ENCODE measurements at regions not wholly inside any gene's neighbourhood (a gene's known extent, or its start where the extent isn't known, plus 50 kb on each side); places are given as distances from the start of the nearest gene placed in this dataset.

DNA sequence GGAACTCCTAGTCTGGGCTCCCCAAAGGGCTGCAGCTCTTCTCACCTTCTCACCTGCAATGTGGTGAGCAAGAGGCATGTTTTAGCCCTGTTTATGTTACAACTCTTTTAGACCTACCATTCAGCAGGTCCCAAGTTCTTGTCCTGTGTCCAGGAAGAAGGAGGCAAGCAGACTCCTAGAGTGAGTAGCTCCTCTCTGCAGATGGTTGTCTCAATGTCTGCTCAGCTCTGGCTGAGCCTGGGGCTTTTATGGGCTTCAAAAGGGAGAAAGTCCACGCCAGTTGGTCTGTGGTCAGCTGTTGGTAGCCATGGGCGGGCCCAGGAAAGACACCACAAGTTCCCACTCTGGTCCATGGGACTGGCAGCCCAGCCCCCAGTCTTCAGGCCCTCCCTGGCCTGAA lies 148.1 kb upstream of the HS6ST1 start:
- TF ChIP-seq, protein P1, sequence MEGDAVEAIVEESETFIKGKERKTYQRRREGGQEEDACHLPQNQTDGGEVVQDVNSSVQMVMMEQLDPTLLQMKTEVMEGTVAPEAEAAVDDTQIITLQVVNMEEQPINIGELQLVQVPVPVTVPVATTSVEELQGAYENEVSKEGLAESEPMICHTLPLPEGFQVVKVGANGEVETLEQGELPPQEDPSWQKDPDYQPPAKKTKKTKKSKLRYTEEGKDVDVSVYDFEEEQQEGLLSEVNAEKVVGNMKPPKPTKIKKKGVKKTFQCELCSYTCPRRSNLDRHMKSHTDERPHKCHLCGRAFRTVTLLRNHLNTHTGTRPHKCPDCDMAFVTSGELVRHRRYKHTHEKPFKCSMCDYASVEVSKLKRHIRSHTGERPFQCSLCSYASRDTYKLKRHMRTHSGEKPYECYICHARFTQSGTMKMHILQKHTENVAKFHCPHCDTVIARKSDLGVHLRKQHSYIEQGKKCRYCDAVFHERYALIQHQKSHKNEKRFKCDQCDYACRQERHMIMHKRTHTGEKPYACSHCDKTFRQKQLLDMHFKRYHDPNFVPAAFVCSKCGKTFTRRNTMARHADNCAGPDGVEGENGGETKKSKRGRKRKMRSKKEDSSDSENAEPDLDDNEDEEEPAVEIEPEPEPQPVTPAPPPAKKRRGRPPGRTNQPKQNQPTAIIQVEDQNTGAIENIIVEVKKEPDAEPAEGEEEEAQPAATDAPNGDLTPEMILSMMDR (IDR thresholded peaks at IDR 0.05; ENCODE audit: insufficient read depth in 1 of 2, low read depth in 1 of 2, low read length in 1 of 2, severe bottlenecking in 1 of 2, unreplicated experiment in 1 of 2): no peak
- Mint-ChIP-seq H3K27me3 (ENCODE audit: insufficient read depth, unreplicated experiment) (peaks cover under 1% of the 10 kb centered on the region), H3K4me3 (ENCODE audit: unreplicated experiment) (no peak overlapping the region), H3K9me3 (ENCODE audit: unreplicated experiment) (peaks cover 15% of the 10 kb centered on the region), H3K36me3 (ENCODE audit: insufficient read depth, unreplicated experiment) (no peaks in the 10 kb centered on the region), H3K4me1 (ENCODE audit: low read depth, unreplicated experiment) (no peaks in the 10 kb centered on the region), H3K27ac (ENCODE audit: unreplicated experiment) (no peak overlapping the region)
- intact Hi-C loops (cut with micrococcal nuclease; ENCODE audit: unreplicated experiment): no loop called here
- Histone ChIP-seq H3K4me3 (ENCODE audit: low read depth, low read length) (no peak overlapping the region), H3K9me3 (peaks cover 28% of the 10 kb centered on the region), H3K4me1 (no peaks in the 10 kb centered on the region), H3K36me3 (ENCODE audit: control insufficient read depth, insufficient read depth, low read length) (no peaks in the 10 kb centered on the region), H3K27me3 (replicated peaks; ENCODE audit: control insufficient read depth, insufficient read depth, low read length) (no peaks in the 10 kb centered on the region)
- CTCF ChIA-PET: no interaction called here
- no TSS peak for BruUV-seq (replicated peaks)
- no peak for DNase-seq
- POLR2A ChIA-PET: no interaction called here

GRCh38 chr2:128467321-128467969 lies 148.8 kb upstream of the HS6ST1 start:
- no peak for DNase-seq
- Mint-ChIP-seq H3K27ac (ENCODE audit: unreplicated experiment) (no peak overlapping the region), H3K27me3 (ENCODE audit: insufficient read depth, unreplicated experiment) (no peaks in the 10 kb centered on the region), H3K4me3 (ENCODE audit: unreplicated experiment) (no peak overlapping the region), H3K4me1 (ENCODE audit: low read depth, unreplicated experiment) (no peaks in the 10 kb centered on the region), H3K9me3 (ENCODE audit: unreplicated experiment) (peaks cover 15% of the 10 kb centered on the region), H3K36me3 (ENCODE audit: insufficient read depth, unreplicated experiment) (no peaks in the 10 kb centered on the region)
- ChIA-PET POLR2A (no interaction called here), CTCF (no interaction called here)
- Histone ChIP-seq H3K36me3 (ENCODE audit: control insufficient read depth, insufficient read depth, low read length) (no peaks in the 10 kb centered on the region), H3K4me1 (no peaks in the 10 kb centered on the region), H3K4me3 (ENCODE audit: low read depth, low read length) (no peak overlapping the region), H3K27me3 (replicated peaks; ENCODE audit: control insufficient read depth, insufficient read depth, low read length) (no peaks in the 10 kb centered on the region), H3K9me3 (peaks cover 28% of the 10 kb centered on the region)
- BruUV-seq (replicated peaks): no TSS peak
- intact Hi-C loops (cut with micrococcal nuclease; ENCODE audit: unreplicated experiment): no loop called here
- TF ChIP-seq, protein P1 (IDR thresholded peaks at IDR 0.05; ENCODE audit: insufficient read depth in 1 of 2, low read depth in 1 of 2, low read length in 1 of 2, severe bottlenecking in 1 of 2, unreplicated experiment in 1 of 2): no peak

DNA sequence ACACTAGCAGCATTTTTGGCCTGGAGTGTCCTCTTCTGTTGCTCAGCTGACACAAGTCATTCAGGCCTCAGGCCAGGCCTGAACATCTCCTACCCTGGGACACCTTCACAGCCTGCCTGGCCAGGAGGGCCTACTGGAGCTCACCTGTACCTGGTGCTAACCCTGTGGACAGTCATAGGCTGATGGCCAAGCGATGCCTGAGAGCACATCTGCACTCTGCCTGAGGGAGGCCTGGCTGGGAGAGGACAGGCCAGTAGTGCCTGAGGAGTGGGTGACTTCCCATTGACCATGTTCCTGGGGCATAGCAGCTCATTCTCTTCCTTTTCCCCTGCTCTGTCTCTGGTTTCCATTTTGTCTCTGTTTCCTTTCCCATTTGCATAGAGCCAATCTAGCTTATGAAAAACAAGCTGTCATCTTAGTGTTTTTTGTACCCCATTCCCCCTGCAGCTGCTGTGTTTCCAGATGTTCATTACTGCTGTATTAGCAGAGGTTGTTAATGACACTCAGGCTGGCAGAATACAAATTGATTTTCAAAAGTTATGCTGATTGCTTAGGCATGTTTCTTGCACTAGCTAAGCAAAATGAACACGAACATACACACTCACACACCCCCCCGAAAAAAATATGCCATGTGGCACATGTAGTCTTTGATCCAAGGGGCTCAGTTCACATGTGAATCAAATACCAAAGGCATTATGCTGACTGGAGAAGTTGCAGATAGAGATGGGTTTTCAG lies 149.7 kb upstream of the HS6ST1 start:
- Histone ChIP-seq H3K36me3 (ENCODE audit: control insufficient read depth, insufficient read depth, low read length) (no peaks in the 10 kb centered on the region), H3K27me3 (replicated peaks; ENCODE audit: control insufficient read depth, insufficient read depth, low read length) (no peaks in the 10 kb centered on the region), H3K4me1 (no peaks in the 10 kb centered on the region), H3K4me3 (ENCODE audit: low read depth, low read length) (no peak overlapping the region), H3K9me3 (peaks cover 28% of the 10 kb centered on the region)
- no peaks in the 10 kb centered on the region for H3K36me3 Mint-ChIP-seq (ENCODE audit: insufficient read depth, unreplicated experiment)
- no peaks in the 10 kb centered on the region for H3K27me3 Mint-ChIP-seq (ENCODE audit: insufficient read depth, unreplicated experiment)
- H3K4me3 Mint-ChIP-seq (ENCODE audit: unreplicated experiment): no peak overlapping the region
- DNase-seq: no peak
- ChIA-PET POLR2A (no interaction called here), CTCF (no interaction called here)
- no TSS peak for BruUV-seq (replicated peaks)
- no peak overlapping the region for H3K27ac Mint-ChIP-seq (ENCODE audit: unreplicated experiment)
- H3K4me1 Mint-ChIP-seq (ENCODE audit: low read depth, unreplicated experiment): no peaks in the 10 kb centered on the region
- peaks cover 15% of the 10 kb centered on the region for H3K9me3 Mint-ChIP-seq (ENCODE audit: unreplicated experiment)
- TF ChIP-seq, protein P1 (IDR thresholded peaks at IDR 0.05; ENCODE audit: insufficient read depth in 1 of 2, low read depth in 1 of 2, low read length in 1 of 2, severe bottlenecking in 1 of 2, unreplicated experiment in 1 of 2): no peak
- intact Hi-C loops (cut with micrococcal nuclease; ENCODE audit: unreplicated experiment): no loop called here

Measured in Caco-2 (cell line).